ENCODE measurements at regions not wholly inside any gene's neighbourhood (a gene's known extent, or its start where the extent isn't known, plus 50 kb on each side); places are given as distances from the start of the nearest gene placed in this dataset.

DNA sequence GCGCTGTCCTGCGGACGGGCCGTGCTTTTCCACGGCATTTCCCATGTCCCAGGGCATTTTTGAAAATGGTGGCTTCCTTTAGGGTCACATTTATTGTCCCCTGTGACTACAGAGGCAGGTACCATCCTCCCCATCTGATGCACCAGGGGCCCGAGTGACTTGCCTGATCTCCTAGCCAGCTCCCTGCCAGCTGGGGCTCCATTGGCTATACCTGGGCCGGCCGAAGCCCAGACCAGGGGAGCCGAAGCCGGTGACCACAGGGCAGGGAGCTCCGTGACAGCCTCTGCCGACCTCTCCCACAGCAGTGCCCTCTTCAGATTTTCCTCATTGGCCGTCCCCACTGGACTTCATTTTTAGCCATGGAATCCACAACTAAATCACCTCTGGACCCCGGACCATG lies 170.6 kb downstream of the RBFOX3 start:
- TF ChIP-seq, protein P1, sequence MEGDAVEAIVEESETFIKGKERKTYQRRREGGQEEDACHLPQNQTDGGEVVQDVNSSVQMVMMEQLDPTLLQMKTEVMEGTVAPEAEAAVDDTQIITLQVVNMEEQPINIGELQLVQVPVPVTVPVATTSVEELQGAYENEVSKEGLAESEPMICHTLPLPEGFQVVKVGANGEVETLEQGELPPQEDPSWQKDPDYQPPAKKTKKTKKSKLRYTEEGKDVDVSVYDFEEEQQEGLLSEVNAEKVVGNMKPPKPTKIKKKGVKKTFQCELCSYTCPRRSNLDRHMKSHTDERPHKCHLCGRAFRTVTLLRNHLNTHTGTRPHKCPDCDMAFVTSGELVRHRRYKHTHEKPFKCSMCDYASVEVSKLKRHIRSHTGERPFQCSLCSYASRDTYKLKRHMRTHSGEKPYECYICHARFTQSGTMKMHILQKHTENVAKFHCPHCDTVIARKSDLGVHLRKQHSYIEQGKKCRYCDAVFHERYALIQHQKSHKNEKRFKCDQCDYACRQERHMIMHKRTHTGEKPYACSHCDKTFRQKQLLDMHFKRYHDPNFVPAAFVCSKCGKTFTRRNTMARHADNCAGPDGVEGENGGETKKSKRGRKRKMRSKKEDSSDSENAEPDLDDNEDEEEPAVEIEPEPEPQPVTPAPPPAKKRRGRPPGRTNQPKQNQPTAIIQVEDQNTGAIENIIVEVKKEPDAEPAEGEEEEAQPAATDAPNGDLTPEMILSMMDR (conservative IDR thresholded peaks at IDR 0.05; ENCODE audit: low read depth, low read length): no peak
- no peak for TF ChIP-seq EZH2phosphoT487 (IDR thresholded peaks at IDR 0.05; ENCODE audit: borderline replicate concordance, low read length)
